HG03378 (cell line): ENCODE measurements at regions not wholly inside any gene's neighbourhood (a gene's known extent, or its start where the extent isn't known, plus 50 kb on each side); places are given as distances from the start of the nearest gene placed in this dataset.

Source experiments
- ATAC-seq: cut with Tn5 transposase; IDR thresholded peaks from one replicate; pipeline ENCODE4 v1.9.1; 2021; ENCODE audit warnings: mild to moderate bottlenecking, moderate library complexity; ENCODE audit not compliant: unreplicated experiment

DNA sequence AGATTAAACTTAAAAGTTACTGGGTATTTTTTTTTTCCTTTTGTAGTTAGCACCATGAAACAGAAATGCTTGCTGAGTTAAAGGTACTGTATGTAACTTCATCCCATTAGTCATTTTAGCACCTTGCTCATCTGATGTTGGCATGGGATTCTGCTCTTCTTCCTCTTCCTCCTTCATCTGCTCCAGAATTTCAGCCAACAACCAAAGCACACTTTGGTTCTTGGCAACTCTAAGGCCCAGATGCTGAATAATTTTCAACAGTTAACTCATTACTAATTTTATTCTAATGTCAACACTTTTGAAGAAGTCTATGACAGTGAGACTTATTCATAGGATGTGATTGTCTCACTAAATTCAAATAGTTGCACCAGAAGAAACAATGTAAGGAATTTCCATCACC lies 359.2 kb downstream of the KCTD12 start:
- no peak for ATAC-seq

DNA sequence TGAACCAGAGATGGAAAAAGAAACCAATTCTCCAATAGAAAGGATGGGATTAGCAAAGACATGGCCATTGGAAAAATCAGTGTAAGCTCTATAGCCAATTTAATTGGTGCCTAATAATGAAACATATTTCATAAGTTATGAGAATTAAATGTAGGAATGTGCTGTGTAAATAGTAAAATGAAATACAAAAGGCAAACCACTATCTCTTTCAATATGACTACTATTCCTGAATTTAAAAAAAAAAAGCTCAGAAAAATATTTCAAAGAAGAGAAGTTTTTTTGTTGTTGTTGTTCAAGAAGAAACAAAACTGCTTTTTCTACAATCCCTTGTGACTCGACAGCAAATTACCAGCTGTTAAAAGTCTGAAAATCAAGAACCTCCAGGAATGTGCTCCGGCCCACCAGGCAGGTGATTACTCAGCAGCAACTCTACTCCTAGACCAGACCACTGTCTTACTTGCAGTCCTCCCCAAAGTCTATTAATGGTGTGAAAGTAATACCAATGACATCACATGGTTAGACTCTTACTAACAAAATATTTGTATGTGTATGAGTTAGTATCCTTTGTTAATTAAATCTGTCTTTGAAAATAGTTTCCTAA lies 362.4 kb downstream of the KCTD12 start:
- ATAC-seq, result peak; percentile 93

DNA sequence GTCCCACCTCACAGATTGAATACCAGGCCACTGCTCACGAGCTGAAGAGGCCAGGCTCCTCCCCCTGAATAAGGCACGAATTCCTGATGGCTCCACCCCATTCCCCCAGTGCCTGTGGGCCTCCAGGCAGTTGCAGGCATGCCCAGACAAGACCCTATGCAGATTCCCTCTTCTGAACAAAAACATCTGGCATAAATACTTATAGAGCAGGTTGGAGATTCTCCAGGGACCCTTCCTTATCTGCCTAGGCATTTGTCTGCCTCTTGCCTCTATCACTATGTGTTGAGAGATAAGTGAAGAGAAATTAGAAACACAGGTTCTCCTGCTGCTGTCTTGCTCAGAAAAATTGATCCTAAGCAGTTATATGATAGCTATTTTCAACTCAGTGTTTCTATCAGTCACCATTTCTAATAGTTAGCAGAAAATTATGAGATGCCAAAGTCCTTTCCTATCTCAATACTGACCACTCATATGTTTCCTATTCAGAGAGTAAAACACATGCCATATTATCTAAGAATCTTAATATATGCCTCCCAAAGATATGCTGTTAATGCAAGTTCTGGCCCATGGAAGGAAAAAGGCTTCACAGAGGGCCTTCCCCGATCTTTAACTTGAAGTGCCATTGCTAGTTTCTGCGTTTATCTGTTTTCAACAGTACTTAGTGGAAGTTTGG lies 364.0 kb downstream of the KCTD12 start:
- ATAC-seq, result no peak

DNA sequence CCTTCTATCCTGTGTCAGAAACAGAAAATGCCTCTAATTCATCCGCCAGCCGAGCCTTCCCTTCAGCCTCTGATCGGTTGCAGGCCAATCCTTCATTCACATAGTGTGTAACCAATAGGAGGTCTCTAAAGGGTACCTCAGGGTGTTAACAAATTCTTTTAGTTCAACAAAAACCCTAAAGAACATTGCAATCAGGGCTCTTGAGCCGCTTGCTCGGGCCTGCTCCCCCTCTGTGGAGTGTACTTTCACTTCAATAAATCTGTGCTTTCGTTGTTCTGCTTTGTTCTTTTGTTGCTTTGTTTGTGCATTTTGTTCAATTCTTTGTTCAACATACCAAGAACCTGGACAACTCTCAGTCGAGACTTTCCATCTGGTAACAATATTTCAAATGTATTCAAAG lies 366.5 kb downstream of the KCTD12 start:
- ATAC-seq, result no peak

DNA sequence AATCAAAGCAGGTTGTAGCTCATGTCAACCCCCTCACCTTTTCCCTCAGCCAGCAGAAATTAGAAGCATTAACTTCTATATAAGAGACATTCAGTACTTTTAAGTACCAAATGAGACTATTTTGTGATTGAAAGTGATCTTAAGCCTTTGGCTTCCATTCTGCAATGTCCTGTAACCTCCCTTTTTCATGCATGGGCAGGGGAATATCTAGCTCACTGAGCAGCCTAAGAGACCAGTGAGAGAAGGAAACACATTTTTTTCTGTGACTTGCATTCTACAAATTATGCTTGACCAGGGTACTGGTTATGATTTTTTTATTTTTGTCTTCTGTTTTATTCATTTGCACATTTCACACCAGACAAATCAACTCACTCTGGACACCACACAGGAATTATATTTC lies 369.6 kb downstream of the KCTD12 start:
- ATAC-seq, result no peak

DNA sequence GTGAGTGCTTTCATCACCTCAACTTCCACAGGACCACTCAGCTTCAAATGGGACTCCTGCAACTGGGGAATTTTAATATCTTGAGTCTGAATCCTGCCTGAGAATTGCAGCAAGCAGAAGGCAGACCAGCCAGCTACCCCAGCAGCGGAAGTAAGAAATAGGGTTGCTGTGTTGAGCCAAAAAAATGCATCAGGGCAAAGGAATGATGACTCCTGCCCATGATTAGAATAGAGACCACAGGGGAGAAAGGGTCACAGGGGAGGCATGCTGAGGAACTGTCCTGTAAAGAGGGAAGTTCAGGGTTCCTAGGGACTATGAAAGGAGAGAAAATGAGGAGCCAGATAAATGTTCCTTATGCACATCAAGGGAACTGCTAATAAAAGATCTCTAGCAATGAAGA lies 370.2 kb downstream of the KCTD12 start:
- ATAC-seq, result no peak

DNA sequence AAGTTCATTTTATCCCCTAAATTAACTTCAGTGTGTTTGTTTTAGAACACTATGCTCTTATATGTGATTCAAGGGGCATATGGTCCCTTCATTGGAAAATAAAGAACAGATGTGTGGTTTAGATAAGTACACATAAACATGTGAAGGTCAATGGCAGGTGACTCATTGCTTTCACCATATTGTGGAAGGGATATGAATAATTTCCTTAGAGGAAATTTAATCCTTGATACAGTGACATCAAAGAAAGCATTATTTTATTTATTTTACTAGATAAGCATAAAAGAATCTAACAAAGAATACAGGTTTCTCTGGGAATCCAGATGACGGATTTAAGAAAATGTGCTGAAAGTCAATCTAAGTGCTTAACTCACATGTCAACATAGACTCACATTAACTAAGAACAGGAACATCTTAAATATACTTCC lies 373.5 kb downstream of the KCTD12 start:
- no peak for ATAC-seq

DNA sequence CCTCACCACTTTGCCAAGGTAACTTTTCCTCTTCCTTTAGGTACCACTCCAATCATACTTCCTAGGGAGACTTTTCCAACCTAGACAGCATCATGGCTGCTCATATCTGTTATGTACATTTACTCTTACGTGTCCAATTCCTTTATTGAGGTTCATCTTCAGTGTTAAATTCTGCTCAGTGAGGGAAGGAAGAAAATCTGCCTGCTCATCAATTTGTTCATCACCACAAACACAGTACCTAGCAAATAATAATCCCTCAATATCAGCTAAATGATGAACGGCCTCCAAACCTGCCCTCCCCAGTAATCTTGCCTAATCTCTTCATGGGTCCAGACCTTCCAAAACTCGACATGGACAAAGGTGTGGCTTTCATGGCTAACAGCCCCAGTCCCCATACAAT lies 380.8 kb downstream of the KCTD12 start:
- ATAC-seq, result no peak

DNA sequence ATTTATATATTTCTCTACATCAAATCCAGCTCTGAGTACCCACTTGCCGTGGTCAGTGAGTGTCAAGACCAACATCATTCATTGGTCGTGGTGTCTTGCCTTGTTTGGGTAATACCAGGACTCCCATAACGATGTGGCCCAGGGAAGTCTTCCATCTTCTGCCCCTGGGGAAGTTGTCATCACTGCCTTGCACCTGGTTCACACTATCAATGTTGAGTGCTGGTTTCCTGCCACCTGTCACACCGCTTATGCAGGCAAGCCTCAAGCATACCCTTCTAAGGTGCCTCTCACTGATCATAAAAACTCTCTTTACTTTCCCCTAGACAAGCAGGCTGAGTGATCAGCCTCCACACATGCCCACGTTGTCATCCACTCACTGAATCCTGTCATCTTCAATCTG lies 382.4 kb downstream of the KCTD12 start:
- no peak for ATAC-seq

DNA sequence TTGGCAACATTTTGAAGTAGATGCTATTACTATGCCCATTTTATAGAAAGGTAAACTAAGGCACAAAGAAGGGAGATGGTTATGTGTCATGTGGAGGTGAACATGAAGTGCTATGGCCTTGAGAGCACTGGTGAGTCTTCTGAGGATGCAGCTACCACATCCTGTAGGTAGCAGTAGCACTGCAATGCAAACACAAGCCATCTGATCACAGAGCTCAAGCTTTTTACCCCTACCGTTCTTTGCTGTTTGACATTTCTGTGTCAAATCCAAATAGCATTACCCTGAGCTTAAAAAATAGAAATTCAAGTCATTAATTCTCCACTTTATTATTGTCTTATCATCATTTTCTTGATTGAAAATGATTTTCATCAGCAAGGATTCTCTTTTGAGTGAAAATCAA lies 382.9 kb downstream of the KCTD12 start:
- ATAC-seq, result no peak

DNA sequence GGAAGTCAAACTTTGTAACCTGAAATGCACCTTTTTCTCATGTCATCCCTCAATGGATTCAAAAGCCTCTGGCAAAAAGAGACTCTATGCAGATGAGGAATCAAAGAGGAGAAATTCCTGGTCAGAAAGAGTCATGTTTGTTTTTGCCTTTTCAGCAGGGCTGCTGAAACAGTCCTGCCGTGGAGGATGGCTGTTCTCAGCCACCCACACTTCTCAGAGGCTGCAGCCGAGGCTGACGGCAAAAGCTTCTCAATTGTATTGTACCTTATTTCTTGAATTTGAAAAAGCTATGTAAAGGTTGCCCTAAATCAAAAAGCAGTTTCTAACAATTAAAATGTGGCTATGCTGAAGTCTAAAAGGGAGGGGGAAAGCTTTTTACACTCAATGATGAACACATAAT lies 385.3 kb downstream of the KCTD12 start:
- ATAC-seq, result no peak

DNA sequence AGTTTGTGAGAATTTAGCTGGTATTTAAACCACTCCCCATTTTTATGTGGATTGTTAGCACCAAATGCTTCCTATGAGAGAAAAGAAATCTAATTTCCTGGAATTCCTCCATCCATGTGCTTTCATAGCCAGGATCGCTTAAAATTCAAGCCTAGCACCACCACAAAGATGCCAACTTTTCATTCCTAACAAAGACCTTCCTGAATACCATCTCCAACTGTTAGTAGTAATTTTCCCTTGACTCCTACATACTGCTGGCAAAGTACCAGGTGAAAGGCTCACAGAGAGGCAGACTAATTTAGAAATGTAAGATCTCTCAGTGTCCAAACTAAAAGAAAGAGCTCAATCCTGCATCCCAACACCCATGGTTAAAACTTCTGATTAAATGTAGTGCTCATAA lies 386.3 kb downstream of the KCTD12 start:
- no peak for ATAC-seq

DNA sequence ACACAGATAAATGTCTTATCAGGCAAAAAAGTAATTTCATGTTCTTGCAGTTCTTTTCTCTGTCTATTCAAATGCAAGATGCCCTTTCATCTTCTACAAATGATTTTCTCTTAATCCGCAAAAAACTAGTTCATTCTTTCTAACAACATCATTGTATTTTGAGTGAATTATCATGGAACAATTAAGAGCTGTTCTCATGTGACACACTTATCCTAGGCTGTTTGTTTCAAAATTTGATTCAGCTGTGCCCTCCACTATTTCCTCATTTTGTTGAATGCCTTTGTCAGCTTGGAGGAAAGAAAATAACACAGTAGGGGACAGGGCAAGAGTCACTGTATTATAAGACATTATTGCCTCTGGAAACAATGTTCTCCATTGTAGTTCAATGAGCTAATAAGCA lies 396.9 kb downstream of the KCTD12 start:
- ATAC-seq, result no peak

DNA sequence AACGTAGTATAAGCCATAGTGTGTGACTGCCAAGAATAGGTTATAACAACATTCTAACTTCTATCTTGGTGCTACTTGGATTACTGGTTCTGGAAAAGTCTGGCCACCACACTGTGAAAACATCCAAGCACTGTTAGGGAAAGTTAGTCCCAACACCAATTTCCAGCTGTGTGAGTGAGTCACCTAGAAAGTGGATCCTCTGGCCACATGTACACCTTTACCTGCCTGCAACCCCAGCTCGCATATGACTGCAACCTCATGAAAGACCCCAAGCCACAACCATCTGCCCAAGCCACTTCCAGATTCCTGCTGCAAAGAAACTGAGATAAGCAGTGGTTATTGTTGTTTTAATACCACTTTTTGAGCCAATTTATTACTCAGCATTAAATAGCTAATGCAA lies 404.5 kb downstream of the KCTD12 start:
- ATAC-seq, result no peak

DNA sequence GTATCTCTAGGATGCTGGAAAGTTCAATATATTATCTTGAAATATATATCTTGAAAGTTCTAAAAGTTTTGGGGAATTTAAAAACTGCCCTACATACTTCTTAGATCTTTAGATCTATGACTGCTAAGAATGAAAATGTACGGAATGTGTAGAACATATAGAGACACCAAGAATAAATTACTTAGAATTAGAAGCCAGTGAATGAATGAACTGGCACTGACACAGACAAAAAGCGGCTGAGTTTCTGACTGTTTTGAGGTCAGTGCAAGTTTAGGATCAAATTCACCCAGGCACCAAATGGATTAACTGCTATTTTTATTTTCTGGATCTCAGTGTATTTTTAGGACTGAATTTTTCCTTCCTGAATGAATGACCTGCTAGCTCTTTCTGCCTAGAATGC lies 411.2 kb downstream of the KCTD12 start:
- no peak for ATAC-seq

DNA sequence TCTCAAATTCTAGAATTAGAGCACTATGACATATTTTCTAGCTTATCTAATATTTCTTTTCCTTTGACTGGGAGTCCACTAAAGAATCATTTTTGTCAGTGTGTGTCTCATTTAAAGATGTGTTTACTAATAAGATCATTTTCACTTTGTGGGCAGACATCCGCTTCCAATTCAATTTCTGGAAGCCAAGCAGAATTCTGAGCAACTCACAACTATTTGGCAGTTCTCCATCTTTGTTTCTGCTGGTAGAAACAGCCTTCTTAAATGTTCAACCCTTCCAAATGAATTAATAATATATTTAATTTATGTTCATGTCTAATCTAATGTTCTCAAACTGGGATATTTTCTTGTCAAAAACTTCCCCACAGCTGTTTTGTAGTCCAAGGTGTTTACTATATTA lies 411.8 kb downstream of the KCTD12 start:
- no peak for ATAC-seq

DNA sequence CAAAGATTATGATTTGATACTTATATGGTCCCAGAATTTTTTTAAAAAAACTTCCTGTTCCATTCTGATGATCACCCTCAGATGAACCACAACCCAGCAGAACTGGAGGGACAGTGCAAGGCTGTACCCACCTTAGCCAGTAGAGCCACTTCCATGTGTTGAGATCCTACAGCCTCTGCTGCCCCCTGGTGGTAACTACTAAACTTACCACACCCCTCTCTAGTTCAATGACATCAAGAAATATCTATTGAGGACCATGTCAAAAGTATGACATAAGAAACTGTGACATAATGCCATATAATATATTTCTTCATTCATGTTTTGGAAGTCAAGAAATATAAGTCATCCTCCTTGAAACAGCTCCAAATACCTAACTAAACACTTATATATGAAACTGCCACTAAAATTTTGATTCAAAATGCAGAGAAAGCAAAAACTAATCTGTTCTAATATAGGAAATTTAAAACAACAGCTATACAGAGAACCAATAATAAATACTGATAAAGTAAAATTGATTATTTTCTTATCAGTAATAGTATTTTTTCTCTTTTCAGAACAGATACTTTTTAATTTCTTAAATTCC lies 412.6 kb downstream of the KCTD12 start:
- ATAC-seq, result peak; percentile 100

DNA sequence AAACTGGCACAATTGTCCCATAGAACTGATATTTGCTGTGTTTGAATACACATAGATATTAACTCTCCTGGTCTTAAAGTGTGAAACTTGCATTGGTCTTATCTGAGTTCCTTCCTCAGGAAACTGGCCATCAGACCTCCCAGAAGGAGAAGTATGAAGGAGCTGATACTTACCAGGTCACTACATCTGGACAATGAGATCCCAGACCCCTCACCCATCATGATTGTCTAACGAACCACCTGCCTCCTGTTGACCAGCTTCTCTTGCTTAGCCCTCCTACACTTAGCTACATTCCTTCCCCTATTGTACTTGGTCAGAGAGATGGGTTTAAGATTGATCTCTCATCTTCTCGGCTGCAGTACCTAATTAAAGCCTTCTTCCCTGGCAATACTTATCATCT lies 413.3 kb downstream of the KCTD12 start:
- no peak for ATAC-seq

DNA sequence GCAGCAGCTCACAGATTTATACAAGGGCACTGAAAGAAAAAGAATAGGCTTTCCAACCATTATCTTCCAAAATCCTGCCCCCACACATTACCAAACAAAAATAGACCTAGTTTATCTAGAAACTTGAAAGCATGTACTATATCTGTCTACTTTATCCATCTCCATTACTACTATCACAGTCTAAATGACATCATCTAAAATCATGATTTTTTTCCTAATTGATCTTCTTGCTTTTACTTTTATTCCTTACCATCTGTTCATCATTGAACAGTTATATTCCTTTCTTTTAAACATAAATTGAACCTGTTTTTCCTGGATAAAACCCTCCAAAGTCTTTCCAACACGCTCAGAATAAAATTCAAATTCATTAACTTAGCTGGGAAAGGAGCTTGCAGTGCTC lies 414.7 kb downstream of the KCTD12 start:
- ATAC-seq, result no peak

DNA sequence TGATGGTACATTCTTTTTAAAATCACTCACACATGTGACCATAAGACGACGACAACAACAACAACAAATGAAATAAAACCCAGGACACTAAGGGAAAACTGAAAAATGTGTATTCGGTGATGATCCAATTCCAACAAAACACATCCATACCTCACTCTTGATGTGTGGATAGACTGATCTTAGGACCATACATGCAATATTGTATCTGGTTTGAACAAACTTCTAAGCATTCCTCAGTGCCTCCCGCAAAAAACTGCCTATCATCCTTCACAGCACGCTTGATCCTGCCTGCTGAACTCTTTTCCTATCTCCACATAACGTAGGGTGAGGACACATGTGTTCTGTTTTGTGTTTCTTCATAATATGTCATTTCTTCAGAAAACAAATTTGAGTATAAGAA lies 415.2 kb downstream of the KCTD12 start:
- no peak for ATAC-seq

DNA sequence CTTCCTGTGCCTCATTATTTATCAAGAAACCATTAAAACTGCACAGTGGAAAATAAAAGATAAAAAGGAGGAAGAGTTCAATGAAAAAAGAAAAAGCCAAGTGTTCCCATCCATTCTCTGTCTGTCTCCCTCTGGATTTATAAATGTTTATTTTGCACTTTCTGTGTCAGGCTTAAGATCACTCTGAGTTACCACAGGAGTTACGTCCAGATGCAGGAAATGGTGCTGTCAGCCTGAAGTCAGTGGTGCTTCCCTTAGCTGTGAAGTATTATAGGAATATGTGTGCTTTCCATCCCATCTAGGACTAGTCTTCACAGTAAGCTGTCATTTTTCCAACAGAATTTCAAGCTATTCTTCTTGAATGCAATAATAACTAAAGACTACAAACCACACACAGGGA lies 420.2 kb downstream of the KCTD12 start:
- ATAC-seq, result no peak

DNA sequence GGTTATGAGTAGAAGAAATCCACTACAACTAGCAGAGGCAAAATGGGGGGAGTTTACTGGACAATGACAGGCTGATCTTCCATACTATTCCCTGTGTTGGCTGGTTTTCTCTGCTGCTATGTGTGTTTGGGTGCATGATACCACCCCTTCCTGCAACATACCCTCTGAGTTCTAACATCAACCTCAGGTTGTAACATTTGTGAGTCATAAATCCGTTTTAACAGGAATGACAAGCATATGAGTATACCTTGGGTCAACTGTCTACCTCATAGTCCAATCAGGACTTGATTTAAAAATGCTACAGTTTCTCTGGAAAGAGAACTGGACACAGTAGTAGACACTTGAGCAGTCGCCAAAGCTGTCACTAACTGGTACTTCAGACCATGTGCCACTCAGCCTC lies 422.9 kb downstream of the KCTD12 start:
- no peak for ATAC-seq

DNA sequence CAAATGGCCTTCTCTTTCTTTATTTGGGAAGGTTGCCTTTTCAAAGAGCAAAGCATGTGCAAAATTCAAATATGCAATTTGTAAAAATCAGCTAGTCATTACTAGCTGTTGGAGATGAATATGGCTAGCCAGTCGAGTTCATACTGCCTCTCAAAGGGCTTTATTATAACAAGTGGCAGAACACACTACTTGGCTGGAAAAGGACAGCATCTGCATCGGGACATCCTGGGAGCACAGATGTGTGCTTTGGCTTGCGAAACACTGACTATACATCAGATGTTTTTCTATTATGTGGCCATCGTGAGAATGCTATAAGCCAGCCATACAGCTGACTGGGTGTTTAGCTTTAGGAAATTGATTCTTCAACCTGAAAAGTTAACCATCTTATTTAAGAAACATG lies 424.2 kb downstream of the KCTD12 start:
- ATAC-seq, result no peak
